NCI-H1092 treated with DMSO at 0.1 percent for 48 hours (cell line): ENCODE measurements at regions not wholly inside any gene's neighbourhood (a gene's known extent, or its start where the extent isn't known, plus 50 kb on each side); places are given as distances from the start of the nearest gene placed in this dataset.

ENCODE experiments used
- DNase-seq: peaks from one replicate; lab custom pipeline; 2025; lab: John Stamatoyannopoulos, UW

DNA sequence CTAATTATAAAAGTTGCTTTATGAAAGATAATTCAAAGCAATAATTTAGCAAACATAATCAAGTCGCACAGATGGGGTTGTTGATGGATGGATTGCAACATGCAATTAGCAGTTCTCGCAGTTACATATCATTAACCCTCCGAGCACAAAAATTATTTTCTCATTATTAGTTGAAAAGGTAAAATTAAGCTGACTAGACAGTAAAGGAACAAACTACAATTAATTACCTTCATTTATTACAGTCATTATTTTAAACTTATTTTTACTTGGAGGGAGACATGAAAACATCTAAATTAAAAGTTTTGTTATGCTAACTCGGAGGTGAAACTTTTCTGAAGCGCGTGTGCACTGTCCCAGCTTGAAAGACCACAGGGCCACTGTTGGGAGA lies 146.9 kb downstream of the PHETA1 start:
- DNase-seq = no peak

DNA sequence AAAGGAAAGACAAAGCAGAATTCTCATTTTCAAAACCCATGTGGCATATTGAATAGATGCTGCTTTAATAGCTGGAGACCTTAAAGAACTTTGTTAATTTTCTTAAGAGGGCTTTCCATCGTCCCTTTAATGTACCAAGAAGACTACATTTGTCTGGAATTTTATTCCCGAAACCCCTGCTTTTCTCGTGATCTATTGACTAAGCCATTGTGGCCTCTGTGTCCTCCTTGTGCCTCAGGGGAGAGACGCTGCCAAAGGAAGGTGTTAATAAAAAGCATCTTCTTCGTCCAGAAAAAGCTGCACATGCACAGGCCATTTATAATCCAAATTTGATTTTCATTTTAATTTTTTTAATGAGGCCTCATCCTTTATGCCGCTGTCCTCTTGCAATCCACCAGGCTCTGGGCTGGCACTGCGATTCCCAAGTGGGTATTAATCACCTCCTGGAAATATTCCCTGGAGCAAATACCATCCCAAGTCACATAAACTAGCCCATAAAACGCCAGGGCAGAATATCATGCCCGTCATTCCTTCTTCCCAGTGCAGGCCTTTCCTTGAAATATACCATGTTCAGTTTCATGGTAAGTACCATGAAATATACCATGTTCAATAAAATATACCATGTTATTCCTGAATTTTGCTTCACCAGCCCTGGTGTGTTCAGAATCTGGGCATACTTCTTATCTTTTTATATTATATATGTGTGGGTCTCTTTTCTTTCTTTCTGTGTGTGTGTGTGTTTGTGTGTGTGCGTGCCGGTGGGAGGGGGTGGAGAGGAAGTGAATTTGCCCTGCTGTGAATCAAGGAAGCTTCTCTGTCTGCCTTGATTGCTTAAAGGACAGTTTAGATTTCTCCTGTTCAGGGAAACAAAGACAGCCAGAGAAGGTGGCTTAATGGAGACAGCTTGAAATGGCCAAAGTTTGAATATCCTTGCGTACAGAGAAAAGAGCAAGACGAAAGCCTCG lies 147.6 kb downstream of the PHETA1 start:
- DNase-seq = no peak

DNA sequence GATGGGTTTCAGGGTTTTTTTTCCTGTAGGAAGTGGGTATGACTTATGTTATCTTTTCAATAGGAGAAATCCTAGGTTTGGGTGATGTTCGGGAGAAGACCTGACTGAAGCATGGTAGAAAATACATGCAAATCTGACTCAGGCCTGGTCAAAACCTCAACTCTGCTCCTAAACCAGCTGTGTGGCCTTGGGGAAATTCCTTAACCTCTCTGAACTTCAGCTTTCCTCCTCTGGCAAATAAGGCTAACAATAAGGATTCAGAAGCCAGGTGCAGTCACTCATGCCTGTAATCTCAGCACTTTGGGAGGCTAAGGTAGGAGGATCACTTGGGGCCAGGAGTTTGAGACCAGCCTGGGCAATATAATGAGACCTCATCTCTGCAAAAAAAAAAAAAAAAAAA lies 148.5 kb downstream of the PHETA1 start:
- DNase-seq = no peak

DNA sequence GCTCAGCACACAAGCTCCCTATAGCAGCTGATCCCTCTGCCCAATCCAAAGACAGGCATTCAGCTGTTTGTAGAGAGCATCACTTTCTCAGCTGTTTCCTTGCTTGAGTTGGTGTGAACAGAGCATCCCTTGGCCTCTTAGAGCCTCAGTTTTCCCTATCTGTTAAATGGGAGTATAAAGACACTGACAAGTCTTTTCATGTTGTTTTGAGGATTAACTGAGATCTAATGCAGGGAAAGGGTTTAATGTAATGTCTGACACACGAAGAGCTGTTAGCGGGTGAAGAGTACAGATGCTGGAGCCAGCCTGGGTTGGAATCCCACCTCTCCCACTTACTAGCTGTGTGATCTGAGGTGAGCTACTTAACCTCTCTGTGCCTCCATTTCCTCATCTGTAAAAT lies 149.5 kb downstream of the PHETA1 start:
- DNase-seq = no peak

DNA sequence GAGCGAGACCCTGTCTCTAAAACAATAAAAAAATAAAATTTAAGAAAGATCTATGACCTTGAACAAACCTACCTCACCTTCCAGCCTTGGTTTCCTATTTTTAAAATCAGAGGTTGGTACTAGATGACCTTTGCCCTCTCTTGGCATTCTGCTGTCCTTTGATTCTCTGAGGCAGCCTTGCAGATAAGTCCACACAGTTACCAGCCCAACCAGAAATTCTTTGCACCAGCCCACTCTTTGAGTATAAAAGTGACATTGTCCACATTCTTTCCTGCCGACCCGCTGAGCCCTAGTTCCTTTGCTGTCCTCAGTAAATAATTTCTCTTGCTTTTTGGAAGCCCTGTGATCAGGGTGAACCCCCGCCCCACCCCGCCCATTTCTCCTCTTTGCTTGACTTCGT lies 150.4 kb downstream of the PHETA1 start:
- no peak for DNase-seq

DNA sequence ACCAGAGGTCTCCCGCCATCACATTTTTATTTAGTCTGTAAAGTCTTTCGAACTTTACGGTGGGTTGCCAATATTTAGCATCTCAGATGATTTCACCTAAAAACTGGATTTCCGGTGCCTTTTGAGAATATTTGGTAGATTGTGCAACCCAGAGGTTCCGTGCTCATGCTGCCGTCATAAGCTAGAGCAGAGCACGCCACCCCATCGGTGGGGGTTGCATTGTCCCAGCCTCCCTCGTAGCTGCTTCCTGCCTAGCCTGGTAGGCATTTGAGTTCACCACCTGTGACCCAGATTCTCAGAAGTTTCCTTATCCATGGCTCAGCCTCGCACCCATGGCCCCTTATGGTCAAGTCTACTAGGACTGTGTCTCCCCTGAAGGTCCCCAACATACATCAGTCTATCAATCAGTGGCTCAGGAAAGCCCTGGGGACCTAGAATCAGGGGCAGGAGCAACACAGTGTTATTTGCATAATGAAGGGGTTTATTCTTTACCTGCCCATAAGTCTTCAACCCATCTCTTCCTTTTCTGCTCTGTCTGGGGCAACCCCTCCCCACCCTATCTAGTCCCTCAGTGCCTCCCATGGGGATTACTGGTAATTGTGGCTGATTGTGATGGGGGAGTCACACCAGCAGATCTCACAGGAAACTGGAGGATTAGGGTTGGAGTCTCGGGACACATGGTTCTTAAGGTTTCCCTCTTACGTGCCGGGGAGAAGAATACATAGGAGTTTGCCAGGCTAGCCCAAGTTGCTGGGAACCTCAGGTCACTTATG lies 152.3 kb downstream of the PHETA1 start:
- DNase-seq = no peak

DNA sequence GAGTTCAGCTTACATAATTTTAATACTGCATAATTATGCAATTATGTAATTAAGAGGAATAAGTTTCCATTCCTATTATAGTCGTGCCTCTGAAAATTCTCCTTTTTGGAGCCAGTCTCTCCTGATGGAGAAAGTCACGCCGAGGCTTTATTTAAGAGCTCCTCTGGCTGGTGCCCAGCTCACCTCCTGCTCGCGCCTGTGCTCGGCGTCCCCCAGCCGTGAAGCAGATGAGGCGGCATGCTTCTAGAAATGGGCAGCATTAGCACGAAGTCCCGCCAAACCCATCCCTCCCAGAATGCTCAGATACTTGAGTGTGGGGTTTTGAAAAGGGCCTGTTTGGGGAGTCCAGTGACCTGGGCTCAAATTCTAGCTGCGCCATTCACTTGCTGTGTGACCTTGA lies 153.0 kb downstream of the PHETA1 start:
- DNase-seq = no peak

DNA sequence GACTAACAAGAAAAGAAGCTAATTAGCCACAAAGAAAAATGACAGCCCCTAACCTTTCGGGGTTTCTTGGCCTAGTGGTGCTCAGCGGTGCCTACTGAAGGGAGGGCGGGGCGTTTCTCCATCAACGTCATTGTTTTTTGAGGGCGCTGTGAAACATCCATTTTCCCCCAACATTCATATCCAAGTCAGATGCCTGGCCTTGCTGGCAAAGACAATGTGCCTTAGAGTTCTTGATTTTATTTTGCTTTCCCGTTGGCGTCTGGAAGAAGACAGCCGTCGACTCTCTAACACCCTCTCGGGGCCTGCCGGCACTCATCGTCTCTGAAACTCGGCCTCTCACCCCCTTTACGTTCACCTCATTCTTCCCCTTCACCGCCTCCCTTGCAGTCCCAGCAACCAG lies 154.5 kb downstream of the PHETA1 start:
- no peak for DNase-seq

DNA sequence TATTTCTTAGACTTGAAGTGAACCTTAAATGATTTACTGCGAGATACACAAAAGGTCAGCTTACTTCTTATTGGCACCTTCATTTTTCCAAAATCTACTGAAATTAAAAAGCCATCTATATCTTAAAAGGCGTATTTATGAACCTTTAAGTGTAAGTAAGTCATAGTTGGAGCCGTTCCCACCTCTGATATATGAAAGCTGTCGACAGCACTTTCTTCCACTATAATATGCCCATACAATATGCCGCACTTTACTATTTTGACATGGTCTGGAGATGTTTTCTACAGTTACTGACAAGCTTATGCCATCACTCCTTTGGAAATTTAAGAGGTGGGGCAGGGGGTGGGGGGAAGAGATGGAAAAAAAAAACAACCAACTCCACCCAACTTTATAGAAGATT lies 155.3 kb downstream of the PHETA1 start:
- no peak for DNase-seq

DNA sequence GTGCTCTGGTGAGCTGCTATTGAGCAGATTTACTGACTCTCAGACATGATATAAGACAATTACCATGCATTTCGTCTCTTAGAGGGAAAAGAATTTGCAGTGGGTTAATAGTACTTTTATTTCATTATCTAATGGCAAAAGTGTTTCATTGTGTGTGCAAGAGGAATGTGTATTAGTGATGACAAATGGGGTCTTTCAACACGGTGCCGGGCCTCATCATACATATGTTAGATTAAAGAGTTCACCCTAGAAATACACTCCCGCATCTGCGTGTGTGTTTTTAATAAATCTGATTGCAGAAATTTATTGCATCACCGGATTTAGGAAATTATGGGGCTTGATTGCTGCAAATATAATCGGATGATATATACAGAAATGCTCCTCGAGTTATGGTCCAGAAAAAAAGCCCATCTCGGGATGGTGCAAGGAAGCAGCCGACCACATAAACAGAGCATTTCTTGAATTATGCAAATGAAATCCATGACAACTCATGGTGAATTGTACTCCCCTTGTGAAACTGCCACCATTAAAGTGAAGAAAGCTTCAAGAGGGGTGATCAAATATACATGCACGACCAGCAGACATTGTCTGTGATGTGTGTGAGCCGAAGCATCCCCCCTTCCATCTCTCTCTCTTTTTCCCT lies 156.0 kb downstream of the PHETA1 start:
- no peak for DNase-seq

DNA sequence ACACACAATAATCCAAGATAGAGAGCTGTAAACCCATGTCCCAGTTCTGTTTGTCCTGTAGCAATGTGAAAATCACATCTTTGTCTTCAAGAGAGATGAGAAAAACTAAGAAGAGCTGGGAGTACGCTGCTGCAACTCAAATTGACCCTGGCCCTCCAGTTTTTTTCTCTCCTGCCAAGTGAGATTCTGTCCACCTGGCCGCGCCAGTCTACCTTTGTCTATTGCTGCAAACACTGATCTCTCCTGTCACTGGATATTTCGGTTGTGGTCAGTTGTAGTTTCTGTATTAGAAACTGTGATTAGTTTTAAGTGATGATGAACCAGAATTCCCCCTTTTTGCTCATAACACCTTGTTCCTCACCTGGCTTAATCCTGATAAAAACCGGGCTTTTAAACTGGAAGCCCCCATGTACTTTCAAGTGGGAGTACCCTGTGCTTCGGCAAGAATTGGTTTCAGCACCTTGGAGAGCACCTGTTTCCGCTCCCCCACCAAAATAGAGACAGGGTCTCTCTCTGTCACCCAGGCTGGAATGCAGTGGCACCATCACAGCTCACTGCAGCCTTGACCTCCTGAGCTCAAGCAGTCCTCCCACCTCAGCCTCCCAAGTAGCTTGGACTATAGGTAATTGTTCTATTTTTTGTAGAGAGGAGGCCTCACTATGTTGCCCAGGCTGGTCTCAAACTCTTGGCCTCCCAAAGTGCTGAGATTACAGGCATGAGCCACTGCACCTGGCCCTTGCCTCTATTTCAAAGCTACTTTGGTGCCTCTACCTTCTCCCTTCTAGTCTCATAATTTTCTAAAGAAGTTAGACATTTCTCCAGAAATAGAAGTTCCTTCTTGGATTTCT lies 156.8 kb downstream of the PHETA1 start:
- no peak for DNase-seq

DNA sequence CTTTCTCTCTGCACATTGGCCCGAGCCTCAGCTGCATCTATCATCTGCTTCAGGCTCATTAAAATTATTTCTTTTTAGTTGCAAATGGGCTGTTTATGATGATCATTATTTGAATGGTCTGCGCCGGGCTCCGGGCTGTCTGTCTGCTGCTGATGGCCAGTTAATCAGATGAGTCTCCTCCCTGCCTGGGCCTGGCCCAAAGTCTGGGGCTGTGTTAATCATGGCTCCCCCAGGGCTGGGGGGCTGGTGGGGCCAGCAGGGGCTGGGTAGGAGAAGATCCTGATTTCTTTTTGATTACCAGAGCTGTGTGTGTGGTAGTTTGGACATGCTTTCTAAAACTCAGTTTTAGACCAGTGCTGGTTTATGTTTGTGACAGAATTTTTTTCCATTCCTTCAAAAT lies 159.1 kb downstream of the PHETA1 start:
- no peak for DNase-seq

DNA sequence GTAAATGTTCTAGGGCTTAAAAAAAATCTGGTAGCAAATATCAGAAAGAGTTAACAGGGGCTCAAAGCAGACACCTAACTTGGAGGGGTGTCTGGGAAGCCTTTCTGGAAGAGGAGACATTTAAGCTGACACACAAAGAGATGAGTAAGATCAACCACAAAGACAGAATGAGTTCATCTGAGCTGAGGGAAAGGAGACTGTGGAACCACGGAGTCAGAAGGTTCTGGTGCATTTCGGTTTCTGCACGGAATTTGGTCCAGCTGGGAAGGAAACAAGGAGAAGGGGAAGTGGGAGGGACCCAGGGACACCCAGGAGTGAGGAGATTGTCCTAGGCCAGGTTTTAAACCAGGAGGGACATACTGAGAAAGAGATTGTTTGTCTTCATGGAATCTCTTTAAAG lies 161.1 kb downstream of the PHETA1 start:
- no peak for DNase-seq

DNA sequence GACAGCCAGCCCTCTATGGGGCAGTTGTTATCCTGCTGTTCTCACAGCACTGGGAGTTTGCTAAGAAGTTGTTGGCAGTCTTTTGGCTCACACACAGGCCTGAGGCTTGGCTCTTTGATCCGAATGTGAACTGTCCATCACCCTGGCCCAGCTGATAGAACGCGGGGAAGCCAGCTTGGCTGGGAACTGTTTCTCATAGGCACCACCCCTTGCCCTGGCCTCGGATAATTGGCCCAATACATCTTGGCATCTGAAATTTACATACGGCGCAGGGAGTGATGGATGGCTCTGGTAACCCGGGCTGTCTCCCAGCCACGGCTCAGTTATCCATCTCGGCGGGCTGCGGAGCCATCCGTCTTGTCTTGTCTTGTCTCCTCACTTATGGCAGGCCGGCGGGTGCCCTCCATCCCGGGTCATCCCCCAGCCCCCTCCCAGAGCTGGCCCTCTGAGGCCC lies 164.1 kb downstream of the PHETA1 start:
- no peak for DNase-seq

DNA sequence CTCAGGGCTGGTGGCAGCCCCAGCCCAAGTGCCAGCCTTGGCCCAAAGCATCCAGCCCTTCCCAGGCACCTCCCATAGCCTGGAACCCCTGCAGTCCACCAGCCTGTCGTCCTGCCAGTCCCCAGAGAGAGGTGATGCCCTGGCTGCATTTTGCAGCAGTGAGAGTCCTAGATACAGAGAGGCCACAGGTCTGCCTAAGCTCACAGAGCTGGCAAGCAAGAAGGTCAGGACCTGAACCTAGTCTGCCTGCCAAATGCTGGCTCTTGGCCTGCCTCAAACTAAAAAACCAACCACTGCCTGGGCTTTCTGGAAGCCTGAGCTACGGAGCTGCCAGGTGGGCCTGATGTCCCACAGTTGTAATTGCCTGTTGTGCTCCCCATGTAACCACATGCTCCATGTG lies 164.9 kb downstream of the PHETA1 start:
- DNase-seq = no peak

DNA sequence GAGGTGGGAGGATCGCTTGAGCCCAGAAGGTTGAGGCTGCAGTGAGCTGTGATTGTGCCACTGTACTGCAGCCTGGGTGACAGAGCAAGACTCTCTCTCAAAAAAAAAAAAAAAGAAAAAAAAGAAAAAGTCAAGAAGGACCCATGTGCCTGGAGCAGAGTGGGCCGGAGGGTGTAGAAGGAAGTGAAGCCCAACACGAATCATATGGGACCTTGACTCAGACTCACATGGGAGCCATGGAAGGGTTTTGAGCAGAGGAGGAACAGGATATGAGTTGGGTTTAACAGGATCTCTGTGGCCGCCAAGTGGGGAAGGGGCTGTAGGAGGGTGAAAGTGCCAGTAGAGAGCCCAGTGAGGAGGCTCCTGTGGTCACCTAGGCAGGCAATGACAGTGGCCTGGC lies 165.4 kb downstream of the PHETA1 start:
- DNase-seq = no peak

DNA sequence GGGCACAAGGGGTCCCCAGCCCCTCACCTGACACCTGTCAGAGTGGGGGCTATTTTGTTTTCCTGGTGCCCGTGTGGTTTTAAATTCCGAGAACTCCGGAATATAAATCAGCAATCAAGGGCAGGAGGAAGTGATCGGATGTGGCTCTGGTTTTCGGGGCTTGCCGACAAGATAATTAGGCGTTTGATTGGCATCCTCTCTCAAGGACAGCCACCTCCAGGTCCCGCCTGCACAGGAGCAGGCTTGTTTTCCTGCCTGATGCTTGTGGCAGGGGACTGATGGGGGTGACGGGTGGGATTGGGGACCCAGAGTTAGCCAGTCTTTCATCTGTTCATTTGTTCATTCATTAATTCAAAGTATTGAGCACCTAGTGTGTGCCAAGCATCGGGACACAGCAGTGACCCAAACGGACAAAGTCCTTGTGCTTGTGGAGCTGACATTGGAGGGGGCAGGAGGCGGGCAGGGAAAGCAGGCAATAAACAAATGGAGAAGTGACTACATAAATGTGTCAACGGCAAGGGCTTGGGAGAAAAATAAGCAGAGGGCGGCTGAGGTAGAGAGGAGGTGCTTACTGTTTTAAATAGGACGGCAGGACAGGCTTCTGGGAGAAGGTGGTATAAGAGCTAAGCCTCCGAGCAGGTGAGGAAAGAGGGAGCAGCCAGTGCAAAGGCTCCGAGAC lies 166.5 kb downstream of the PHETA1 start:
- no peak for DNase-seq

DNA sequence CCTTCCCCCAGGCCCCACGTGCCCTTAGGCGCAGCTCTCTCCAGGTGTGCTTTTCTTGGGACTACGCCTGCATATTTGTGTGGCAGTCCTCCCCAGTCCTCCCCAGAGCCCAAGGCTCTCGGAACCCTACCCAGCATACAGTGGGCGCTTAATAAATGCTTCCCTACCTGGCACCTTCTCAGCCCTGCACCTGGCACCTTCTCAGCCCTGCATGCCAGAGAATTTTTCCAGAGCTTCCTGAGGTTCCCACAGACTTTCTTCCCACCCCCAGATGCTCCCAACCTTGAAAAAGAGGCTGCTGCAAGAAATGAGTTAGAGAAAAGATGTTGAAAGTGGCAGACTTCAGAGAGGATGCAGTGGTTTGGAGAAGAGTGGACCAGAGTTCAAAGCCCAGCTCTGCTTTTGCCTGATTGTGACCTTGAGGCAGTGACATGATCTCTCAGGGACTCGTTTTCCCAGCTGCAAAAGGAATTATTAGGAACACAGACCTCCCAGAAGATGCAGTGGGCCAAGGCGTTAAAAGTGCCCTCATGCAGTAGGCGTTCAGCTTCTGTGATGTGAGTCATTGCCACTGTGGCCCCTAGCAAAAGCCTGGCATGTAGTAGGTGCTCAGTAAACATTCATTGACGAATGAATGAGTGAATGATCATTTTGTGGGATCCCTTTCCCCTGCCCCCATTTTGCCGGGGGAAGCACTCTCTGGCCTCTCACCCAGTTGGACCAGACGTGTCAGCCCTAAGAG lies 167.2 kb downstream of the PHETA1 start:
- no peak for DNase-seq

DNA sequence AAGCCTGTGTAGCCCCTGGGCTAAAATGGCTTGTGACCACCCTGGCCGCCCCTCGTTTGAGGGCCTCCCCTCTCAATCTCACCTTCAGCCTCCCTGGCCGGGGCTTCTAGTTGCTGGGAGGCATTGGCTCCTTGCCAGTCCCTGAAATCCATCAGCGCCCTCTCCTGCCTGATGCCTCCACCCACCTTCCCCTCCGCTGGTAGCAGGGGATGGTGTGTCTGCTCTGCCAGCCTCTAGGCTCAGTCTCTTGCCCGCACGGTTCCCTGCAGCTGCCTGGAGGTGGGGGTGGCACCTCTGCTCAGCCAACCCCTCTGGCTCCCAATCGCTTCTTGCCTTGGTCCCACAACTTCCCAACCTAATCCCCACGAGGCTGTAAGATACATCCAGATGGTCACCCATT lies 167.9 kb downstream of the PHETA1 start:
- no peak for DNase-seq

DNA sequence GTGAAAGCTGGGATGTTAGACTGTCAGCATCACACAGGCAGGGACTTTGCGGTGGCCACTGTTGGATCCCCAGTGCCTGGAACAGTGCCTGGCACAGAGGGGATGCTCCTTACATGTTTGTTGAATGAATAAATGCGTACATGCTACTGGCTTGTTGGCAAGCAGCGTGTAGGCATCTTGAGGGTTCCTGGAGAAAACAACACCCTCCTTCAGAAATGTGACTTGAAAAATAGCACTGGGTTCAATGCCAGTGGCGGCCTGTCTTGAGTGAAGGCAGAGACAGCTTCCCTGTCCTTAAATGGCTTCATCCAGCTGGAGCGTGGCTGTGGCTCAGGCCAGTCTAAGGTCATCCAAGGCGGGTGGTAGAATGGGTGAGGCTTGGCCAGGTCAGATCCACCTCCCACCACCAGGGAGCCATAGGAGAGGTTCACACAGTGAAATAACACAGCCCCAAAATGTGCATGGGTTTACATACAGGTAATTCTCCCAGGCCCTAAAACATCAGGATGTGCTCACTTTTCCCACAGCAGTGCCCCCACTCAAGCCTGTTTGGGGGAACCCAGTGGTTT lies 171.4 kb downstream of the PHETA1 start:
- no peak for DNase-seq
